Left renal cortex interstitium (tissue), 4 donors: ENCODE measurements at regions not wholly inside any gene's neighbourhood (a gene's known extent, or its start where the extent isn't known, plus 50 kb on each side); places are given as distances from the start of the nearest gene placed in this dataset.
"Not testable (repeated sequence)": the region's sequence is repeated elsewhere in the genome, so short reads cannot be mapped to it uniquely, and the experiment has no call there.

Source experiments
- DNase-seq, 4 donors: peaks; one replicate each; pipeline ENCODE4 v3.0.0-alpha.2; 2013; ENCODE audit warnings: low read depth in 4 of 4, low spot score in 2 of 4, missing footprints in 1 of 4

GRCh38 chr1:224529844-224530243 lies 86.3 kb upstream of the CNIH3 start:
- DNase-seq = no peak

- DNase-seq = no peak
These were observed 82.6 kb upstream of the CNIH3 start for GRCh38 chr1:224533517-224533916.

GRCh38 chr1:224534731-224535130 lies 81.4 kb upstream of the CNIH3 start:
- DNase-seq = no peak

- DNase-seq = no peak
These were observed 80.5 kb upstream of the CNIH3 start for GRCh38 chr1:224535641-224536040.

- no peak for DNase-seq
These were observed 76.1 kb upstream of the CNIH3 start for GRCh38 chr1:224539971-224540370.

- no peak for DNase-seq
These were observed 75.6 kb upstream of the CNIH3 start for GRCh38 chr1:224540535-224540934.

GRCh38 chr1:224541072-224541790 lies 74.9 kb upstream of the CNIH3 start:
- no peak for DNase-seq

GRCh38 chr1:224541901-224542630 lies 74.1 kb upstream of the CNIH3 start:
- no peak for DNase-seq

GRCh38 chr1:224542783-224543440 lies 73.2 kb upstream of the CNIH3 start:
- no peak for DNase-seq

- no peak for DNase-seq
These were observed 72.7 kb upstream of the CNIH3 start for GRCh38 chr1:224543453-224543852.

GRCh38 chr1:224544346-224545110 lies 71.6 kb upstream of the CNIH3 start:
- DNase-seq = no peak

GRCh38 chr1:224545571-224545970 lies 70.5 kb upstream of the CNIH3 start:
- no peak for DNase-seq

GRCh38 chr1:224548676-224549075 lies 67.4 kb upstream of the CNIH3 start:
- DNase-seq = no peak

GRCh38 chr1:224551189-224551588 lies 64.9 kb upstream of the CNIH3 start:
- not testable (repeated sequence) for DNase-seq

GRCh38 chr1:224554056-224554455 lies 62.1 kb upstream of the CNIH3 start:
- no peak for DNase-seq

- no peak for DNase-seq
These were observed 61.4 kb upstream of the CNIH3 start for GRCh38 chr1:224554620-224555259.

- no peak for DNase-seq
These were observed 57.2 kb upstream of the CNIH3 start for GRCh38 chr1:224558904-224559303.

- DNase-seq = no peak
These were observed 56.0 kb upstream of the CNIH3 start for GRCh38 chr1:224559981-224560728.

GRCh38 chr1:224562881-224563280 lies 53.2 kb upstream of the CNIH3 start:
- DNase-seq = not testable (repeated sequence)

GRCh38 chr1:224563666-224564065 lies 52.5 kb upstream of the CNIH3 start:
- no peak for DNase-seq
